HG03521 (cell line): ENCODE measurements at regions not wholly inside any gene's neighbourhood (a gene's known extent, or its start where the extent isn't known, plus 50 kb on each side); places are given as distances from the start of the nearest gene placed in this dataset.
A peak's percentile ranks its signal among the peaks of the same experiment; 100 is the strongest.
"Not testable (repeated sequence)": the region's sequence is repeated elsewhere in the genome, so short reads cannot be mapped to it uniquely, and the experiment has no call there.

Source experiments
- ATAC-seq: cut with Tn5 transposase; IDR thresholded peaks from one replicate; pipeline ENCODE4 v1.9.1; 2021; ENCODE audit warnings: mild to moderate bottlenecking, moderate library complexity; ENCODE audit not compliant: unreplicated experiment

DNA sequence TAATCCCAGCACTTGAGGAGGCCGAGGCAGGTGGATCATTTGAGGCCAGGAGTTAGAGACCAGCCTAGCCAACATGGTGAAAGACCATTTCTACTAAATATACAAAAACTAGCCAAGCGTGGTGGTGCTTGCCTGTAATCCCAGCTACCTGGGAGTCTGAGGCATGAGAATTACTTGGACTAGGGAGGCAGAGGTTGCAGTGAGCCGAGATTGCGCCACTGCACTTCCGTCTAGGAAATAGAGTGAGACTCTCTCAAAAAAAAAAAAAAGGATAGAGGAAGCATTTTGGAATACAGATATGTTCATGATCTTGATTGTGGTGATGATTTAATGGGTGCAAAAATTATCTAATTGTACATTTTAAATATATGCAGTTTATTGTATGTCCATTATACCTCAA is 67.8 kb upstream of the GBE1 start:
- ATAC-seq: not testable (repeated sequence)

GRCh38 chr3:81823882-81824395 is 62.5 kb upstream of the GBE1 start:
- ATAC-seq: peak; percentile 95

GRCh38 chr3:81823086-81823485 is 61.6 kb upstream of the GBE1 start:
- no peak for ATAC-seq

DNA sequence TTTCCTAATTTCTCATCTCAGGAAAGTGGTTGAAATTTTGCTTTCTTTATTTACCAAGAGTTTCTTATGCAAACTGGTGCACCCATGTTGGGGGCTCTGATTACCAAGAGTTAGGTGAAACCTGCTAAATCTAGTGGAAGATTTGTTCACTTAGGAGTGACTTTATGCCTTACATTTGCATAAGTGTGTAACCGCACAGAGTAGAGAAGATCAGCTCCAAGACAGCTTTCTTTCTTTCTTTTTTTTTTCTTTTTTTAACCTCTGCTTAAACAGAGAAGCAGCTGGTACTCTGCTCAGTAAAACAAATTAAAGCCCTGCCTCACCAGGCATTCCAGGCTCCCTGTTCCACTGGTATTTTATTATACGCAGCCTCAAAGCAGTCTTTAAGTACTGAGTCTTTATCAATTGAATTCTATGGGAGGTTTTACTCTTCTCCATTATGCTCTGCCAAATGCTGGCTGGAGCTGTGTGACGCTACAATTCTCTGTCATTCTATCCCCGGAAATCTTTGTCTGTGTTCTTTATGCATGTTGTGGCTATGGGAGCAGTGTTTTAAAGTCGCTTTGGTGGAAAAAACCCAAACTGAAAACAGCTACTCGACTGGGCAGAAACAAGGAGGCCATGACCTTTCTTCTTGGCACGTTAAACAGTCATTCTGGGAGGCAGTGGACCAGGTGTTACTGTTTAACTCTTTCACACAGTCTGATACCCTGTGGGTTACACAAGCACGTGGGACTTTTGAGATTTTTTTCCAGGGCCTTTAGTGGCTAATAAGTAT is 55.2 kb upstream of the GBE1 start:
- peak; percentile 98 for ATAC-seq

DNA sequence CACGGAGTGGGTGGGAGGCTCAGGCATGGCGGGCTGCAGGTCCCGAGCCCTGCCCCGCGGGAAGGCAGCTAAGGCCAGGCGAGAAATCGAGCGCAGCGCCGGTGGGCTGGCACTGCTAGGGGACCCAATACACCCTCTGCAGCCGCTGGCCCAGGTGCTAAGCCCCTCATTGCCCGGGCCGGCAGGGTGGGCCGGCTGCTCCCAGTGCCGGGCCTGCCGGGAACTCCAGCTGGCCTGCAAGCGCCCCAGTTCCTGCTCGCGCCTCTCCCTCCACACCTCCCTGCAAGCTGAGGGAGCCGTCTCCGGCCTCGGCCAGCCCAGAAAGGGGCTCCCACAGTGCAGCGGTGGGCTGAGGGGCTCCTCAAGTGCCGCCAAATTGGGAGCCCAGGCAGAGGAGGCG is 50.7 kb upstream of the GBE1 start:
- ATAC-seq: not testable (repeated sequence)
